SK-N-SH (cell line): ENCODE measurements at regions not wholly inside any gene's neighbourhood (a gene's known extent, or its start where the extent isn't known, plus 50 kb on each side); places are given as distances from the start of the nearest gene placed in this dataset.

ENCODE experiments used
- CTCF ChIA-PET: fragments of 300-600, 350-600 bp; formaldehyde crosslinking; extraction: SDS; loops from one replicate; lab custom pipeline; 2021; lab: Yijun Ruan, JAX
- POLR2A ChIA-PET: fragments of 350-600 bp; sonication (Branson Sonifier 250); formaldehyde crosslinking; extraction: SDS; loops from one replicate; lab custom pipeline; 2020; ENCODE audit warnings: antibody characterized with exemption, inconsistent platforms; lab: Yijun Ruan, JAX
- DNase-seq: peaks from one replicate; pipeline ENCODE4 v3.0.0; 2012
- H2AFZ ChIP-seq: fragments of 200-600 bp; sonication (generic); 2 replicates; pipeline ENCODE4 v1.8.1; 2016; ENCODE audit warnings: antibody characterized with exemption, mild to moderate bottlenecking, low read depth
- H3F3A ChIP-seq: fragments of 200-600 bp; sonication (generic); replicated peaks from 2 replicates; pipeline ENCODE3; 2016; ENCODE audit warnings: antibody characterized with exemption, mild to moderate bottlenecking; ENCODE audit not compliant: insufficient read depth
- H3K27ac ChIP-seq, 2 experiments: fragments of 200-500 bp in 1 of 2; fragments of 200-600 bp in 1 of 2; sonication (Bioruptor generic) in 1 of 2; sonication (generic), shearing (Covaris generic) in 1 of 2; 2 replicates each; pipeline versions ENCODE4 v1.5.1 to v1.6.1; 2014 to 2016; ENCODE audit warnings: low read depth in 2 of 2, inconsistent platforms in 1 of 2, low read length in 1 of 2, mild to moderate bottlenecking in 1 of 2, mixed read lengths in 1 of 2
- H3K27me3 ChIP-seq: fragments of 200-600 bp; sonication (generic), shearing (Covaris generic); 2 replicates; pipeline ENCODE4 v1.6.1; 2016; ENCODE audit warnings: mixed run types; ENCODE audit not compliant: insufficient read depth
- H3K36me3 ChIP-seq, 2 experiments: fragments of 200-500 bp in 1 of 2; fragments of 200-600 bp in 1 of 2; sonication (Bioruptor generic) in 1 of 2; sonication (generic) in 1 of 2; replicated peaks in 1 of 2; 2 replicates each; pipeline versions ENCODE3 to v1.5.1; 2014 to 2016; ENCODE audit warnings: low read length in 1 of 2, mild to moderate bottlenecking in 1 of 2; ENCODE audit not compliant: insufficient read depth in 2 of 2, control insufficient read depth in 1 of 2
- H3K4me1 ChIP-seq, 2 experiments: fragments of 200-500 bp in 1 of 2; fragments of 200-600 bp in 1 of 2; sonication (Bioruptor generic) in 1 of 2; sonication (generic), shearing (Covaris generic) in 1 of 2; 2 replicates each; pipeline versions ENCODE4 v1.5.1 to v1.6.1; 2014 to 2016; ENCODE audit warnings: low read depth in 1 of 2, low read length in 1 of 2, mixed run types in 1 of 2; ENCODE audit not compliant: insufficient read depth in 2 of 2, control insufficient read depth in 1 of 2
- H3K4me2 ChIP-seq: fragments of 200-600 bp; sonication (generic), shearing (Covaris generic); 2 replicates; pipeline ENCODE4 v1.6.1; 2017; ENCODE audit warnings: mixed run types
- H3K4me3 ChIP-seq, 2 experiments: fragments of 200-500 bp in 1 of 2; fragments of 200-600 bp in 1 of 2; sonication (Bioruptor generic) in 1 of 2; sonication (generic), shearing (Covaris generic) in 1 of 2; 2 replicates each; pipeline versions ENCODE4 v1.5.1 to v1.8.1; 2014 to 2016; ENCODE audit warnings: low read depth in 2 of 2, inconsistent platforms in 1 of 2, low read length in 1 of 2, mild to moderate bottlenecking in 1 of 2, mixed read lengths in 1 of 2, moderate library complexity in 1 of 2
- H3K79me2 ChIP-seq: fragments of 200-600 bp; sonication (generic); 2 replicates; pipeline ENCODE4 v1.8.1; 2017; ENCODE audit warnings: mild to moderate bottlenecking; ENCODE audit not compliant: insufficient read depth
- H3K9ac ChIP-seq: fragments of 200-600 bp; sonication (generic); 2 replicates; pipeline ENCODE4 v1.6.1; 2017; ENCODE audit warnings: mixed run types
- H3K9me2 ChIP-seq: fragments of 200-600 bp; sonication (generic); 2 replicates; pipeline ENCODE4 v1.6.1; 2017; ENCODE audit warnings: mixed run types
- H3K9me3 ChIP-seq: fragments of 200-600 bp; sonication (generic); 2 replicates; pipeline ENCODE4 v1.6.1; 2017; ENCODE audit warnings: mixed run types, mild to moderate bottlenecking, moderate library complexity
- H4K20me1 ChIP-seq: fragments of 200-600 bp; sonication (generic); 2 replicates; pipeline ENCODE4 v1.6.1; 2017; ENCODE audit warnings: mild to moderate bottlenecking, mixed run types; ENCODE audit not compliant: insufficient read depth
- ELF1 ChIP-seq: IDR thresholded peaks from 2 replicates; pipeline ENCODE4 v1.4.0; 2012
- FOSL2 ChIP-seq: IDR thresholded peaks from 2 replicates; pipeline ENCODE4 v1.4.0; 2012; ENCODE audit warnings: low read depth, mild to moderate bottlenecking, moderate library complexity, borderline replicate concordance
- FOXM1 ChIP-seq: IDR thresholded peaks from 2 replicates; pipeline ENCODE4 v1.4.0; 2012; ENCODE audit warnings: low read depth, mild to moderate bottlenecking
- GATA2 ChIP-seq: sonication (generic); formaldehyde crosslinking; IDR thresholded peaks from 2 replicates; pipeline ENCODE4 v1.5.0; 2020; ENCODE audit warnings: mild to moderate bottlenecking, missing genetic modification reagents
- IRF3 ChIP-seq: fragments of 150-350 bp; IDR thresholded peaks from 2 replicates; pipeline ENCODE4 v1.6.1; 2016; ENCODE audit warnings: mild to moderate bottlenecking, low read depth, low read length
- JUND ChIP-seq: IDR thresholded peaks from 2 replicates; pipeline ENCODE4 v1.4.0; 2012
- MEF2A ChIP-seq: IDR thresholded peaks from 2 replicates; pipeline ENCODE4 v1.4.0; 2012; ENCODE audit warnings: low read depth, borderline replicate concordance
- NFIC ChIP-seq: IDR thresholded peaks from 2 replicates; pipeline ENCODE4 v1.4.0; 2012; ENCODE audit warnings: borderline replicate concordance
- POLR2AphosphoS5 ChIP-seq: IDR thresholded peaks from 2 replicates; pipeline ENCODE4 v1.6.1; 2012; ENCODE audit warnings: low read depth, low read length
- SIN3A ChIP-seq: IDR thresholded peaks from 2 replicates; pipeline ENCODE4 v1.6.1; 2012; ENCODE audit warnings: low read depth, mild to moderate bottlenecking, low read length, moderate library complexity, borderline replicate concordance
- SMC3 ChIP-seq: IDR thresholded peaks from 2 replicates; pipeline ENCODE4 v1.6.1; 2012; ENCODE audit warnings: low read depth, low read length, improper control_type of control experiment
- WGBS: methylation state at CpG from one replicate; pipeline ENCODE4 v1.1.6; 2017; ENCODE audit warnings: low lambda C conversion rate; 5-methylcytosine and 5-hydroxymethylcytosine counted together
- TF ChIP-seq, protein P1 (sequence below): IDR thresholded peaks from 2 replicates; pipeline ENCODE4 v1.6.1; 2012; ENCODE audit warnings: mild to moderate bottlenecking, low read depth, low read length, moderate library complexity

DNA sequence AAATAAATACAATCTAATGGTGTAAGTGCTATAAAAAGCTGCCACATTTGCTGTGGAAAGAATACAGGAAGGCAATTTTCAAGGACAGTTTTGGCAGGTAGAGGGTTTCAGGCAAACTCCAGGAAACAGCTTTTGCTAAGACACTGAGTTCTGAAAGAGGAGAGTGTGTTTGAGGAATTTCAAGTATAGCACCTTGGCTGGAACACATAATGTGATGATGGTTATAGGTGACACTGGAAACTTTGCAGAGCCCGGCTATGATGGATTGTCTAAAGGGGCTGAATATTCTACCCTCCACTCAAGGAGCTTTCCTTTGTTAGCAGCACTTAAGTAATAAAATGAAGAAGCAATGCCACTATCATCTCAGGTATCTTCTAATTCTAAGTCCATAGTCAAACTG is 209.4 kb upstream of the TGFBR2 start (continued):
- TF ChIP-seq, protein P1, sequence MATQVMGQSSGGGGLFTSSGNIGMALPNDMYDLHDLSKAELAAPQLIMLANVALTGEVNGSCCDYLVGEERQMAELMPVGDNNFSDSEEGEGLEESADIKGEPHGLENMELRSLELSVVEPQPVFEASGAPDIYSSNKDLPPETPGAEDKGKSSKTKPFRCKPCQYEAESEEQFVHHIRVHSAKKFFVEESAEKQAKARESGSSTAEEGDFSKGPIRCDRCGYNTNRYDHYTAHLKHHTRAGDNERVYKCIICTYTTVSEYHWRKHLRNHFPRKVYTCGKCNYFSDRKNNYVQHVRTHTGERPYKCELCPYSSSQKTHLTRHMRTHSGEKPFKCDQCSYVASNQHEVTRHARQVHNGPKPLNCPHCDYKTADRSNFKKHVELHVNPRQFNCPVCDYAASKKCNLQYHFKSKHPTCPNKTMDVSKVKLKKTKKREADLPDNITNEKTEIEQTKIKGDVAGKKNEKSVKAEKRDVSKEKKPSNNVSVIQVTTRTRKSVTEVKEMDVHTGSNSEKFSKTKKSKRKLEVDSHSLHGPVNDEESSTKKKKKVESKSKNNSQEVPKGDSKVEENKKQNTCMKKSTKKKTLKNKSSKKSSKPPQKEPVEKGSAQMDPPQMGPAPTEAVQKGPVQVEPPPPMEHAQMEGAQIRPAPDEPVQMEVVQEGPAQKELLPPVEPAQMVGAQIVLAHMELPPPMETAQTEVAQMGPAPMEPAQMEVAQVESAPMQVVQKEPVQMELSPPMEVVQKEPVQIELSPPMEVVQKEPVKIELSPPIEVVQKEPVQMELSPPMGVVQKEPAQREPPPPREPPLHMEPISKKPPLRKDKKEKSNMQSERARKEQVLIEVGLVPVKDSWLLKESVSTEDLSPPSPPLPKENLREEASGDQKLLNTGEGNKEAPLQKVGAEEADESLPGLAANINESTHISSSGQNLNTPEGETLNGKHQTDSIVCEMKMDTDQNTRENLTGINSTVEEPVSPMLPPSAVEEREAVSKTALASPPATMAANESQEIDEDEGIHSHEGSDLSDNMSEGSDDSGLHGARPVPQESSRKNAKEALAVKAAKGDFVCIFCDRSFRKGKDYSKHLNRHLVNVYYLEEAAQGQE = no peak
- TF ChIP-seq NFIC = no peak

DNA sequence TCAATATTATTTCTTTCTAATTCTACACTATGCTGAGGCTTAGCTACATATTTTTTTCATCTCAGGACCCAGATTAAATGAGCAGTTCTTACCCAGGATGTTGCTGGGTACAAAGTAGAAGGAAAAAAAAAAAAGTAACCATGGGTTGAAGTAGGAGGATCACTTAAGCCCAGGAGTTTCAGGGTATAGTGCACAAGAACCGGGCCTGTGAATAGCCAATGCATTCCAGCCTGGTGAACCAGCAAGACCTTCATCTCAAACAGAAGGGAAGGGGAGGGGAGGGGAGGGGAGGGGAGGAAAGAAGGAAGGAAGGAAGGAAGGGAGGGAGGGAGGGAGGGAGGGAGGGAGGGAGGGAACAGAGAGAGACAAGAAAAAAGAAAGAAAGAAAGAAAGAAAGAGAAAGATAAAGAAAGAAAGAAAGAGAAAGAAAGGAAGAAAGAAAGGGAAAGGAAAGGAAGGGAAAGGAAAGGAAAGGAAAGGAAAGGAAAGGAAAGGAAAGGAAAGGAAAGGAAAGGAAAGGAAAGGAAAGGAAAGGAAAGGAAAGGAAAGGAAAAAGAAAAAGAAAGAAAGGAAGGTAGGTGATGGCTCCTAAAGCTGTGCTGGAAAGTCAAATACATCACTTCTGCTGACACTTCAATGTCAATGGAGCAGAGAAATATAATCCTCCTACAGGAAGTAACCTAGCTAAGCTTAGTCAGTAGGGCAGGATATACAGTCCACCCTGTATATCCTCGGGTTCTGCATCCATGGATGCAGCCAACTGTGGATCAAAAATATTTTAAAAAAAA is 206.8 kb upstream of the TGFBR2 start:
- ChIA-PET CTCF (no interaction called here), POLR2A (interaction anchor here (0.7 kb wide), 1 partner anchor 1759 kb away, joined by 3 read pairs; no protein-coding TSS in a partner anchor)
- Histone ChIP-seq H3K27me3 (no peaks in the 10 kb centered on the region), H3K79me2 (no peaks in the 10 kb centered on the region), H3F3A (no peaks in the 10 kb centered on the region), H3K9me2 (no peaks in the 10 kb centered on the region), H3K4me1 (peaks cover 0 to 8% of the 10 kb centered on the region in 2 experiments; a peak in 2 of 4 replicates), H3K4me2 (no peak overlapping the region), H3K9me3 (no peaks in the 10 kb centered on the region), H4K20me1 (no peaks in the 10 kb centered on the region), H3K9ac (no peak overlapping the region), H3K4me3 (no peak overlapping the region), H2AFZ (no peak overlapping the region), H3K27ac (no peak overlapping the region), H3K36me3 (no peaks in the 10 kb centered on the region)
- DNase-seq = no peak
- TF ChIP-seq MEF2A = no peak
- no peak for TF ChIP-seq SIN3A
- TF ChIP-seq FOSL2 = no peak
- TF ChIP-seq SMC3 = no peak
- TF ChIP-seq JUND = no peak
- no peak for TF ChIP-seq GATA2 (CRISPR knock-in tag)
- TF ChIP-seq, protein P1 = no peak
- no peak for TF ChIP-seq FOXM1
- no peak for TF ChIP-seq ELF1
- TF ChIP-seq IRF3 = no peak
- no peak for TF ChIP-seq POLR2AphosphoS5
- WGBS = 81% methylated on average over 2 of the region's 2 CpGs
